GM18907 (cell line): ENCODE measurements at regions not wholly inside any gene's neighbourhood (a gene's known extent, or its start where the extent isn't known, plus 50 kb on each side); places are given as distances from the start of the nearest gene placed in this dataset.

ENCODE experiments used
- ATAC-seq: cut with Tn5 transposase; IDR thresholded peaks from one replicate; pipeline ENCODE4 v1.9.1; 2021; ENCODE audit warnings: mild to moderate bottlenecking, moderate library complexity; ENCODE audit not compliant: unreplicated experiment

DNA sequence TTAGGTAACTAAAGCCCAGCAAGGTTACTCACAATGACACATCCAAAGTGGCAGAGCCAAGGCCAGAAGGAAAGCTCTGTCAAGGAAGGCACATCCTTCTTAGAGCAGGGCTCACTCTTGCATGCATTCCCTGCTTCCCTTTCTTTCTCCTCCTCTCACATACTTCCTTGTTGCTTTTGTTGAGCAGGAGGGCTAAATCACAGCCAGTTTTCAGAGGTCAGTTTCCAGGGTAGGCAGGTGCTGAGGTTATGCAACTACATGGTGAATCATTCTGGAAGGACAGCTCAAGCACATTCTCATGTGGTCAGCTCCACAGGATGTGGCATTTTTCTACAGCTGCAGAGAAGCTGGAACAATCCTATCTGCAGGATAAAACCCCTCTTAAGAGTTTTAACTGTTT lies 275.6 kb downstream of the ZNF621 start:
- no peak for ATAC-seq

DNA sequence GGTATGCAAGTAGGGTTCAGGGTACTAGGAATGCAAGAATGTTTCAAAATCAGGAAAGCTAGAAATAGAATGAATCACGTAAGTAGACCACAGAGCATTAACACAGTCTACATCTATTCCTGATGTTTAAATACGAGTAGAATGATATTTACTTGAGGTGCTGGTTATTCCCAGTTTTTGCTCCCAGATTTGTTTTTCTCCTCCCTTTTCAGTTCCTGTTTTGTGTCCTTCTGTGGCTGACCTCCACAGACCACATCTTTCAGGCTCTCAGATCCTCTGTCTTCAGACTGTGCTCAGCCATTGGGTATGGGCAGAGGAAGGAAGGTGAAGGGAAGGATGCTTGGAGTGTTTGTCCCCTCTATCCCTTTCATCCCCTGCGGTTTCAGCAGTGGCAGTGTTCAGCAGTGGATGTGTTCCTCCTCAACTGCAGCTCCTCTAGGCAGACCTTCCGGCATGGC lies 276.6 kb downstream of the ZNF621 start:
- ATAC-seq = no peak

DNA sequence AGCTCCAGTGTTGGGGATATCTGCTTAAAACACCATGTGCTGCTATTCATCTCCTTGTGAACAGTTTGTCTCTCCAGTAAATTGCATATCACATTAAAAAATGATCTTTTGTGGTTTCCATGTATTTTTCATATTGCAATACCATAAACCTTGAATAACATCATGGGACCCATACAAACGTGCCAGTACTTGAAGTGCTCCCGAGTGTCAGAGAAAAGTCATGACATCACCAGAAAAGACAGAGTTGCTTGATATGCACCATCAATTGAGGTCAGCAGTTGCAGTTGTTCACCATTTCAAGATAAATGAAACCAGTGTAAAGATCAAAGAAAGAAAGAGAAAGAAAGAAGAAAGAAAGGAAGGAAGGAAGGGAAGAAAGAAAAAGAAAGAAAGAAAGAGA lies 278.6 kb downstream of the ZNF621 start:
- ATAC-seq = no peak

DNA sequence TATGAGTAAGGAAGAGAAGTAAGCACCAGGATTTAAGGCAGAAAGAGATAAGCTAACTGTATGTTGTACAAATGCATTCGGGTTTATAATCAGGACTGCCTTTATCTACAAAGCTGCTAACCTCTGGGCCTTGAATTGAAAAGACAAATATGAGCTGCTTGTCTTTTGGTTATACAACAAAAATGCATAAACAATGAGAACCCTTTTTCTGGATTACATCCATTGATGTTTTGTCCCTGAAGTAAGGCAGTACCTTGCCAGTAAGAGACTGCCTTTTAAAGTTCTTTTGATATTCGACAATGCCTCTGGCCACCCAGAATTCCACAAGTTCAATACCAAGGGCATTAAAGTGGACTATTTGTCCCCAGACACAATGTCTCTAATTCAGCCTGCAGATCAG lies 280.7 kb downstream of the ZNF621 start:
- no peak for ATAC-seq

- no peak for ATAC-seq
These were observed 286.1 kb downstream of the ZNF621 start for GRCh38 chr3:40810813-40811212.

- ATAC-seq = no peak
These were observed 292.3 kb downstream of the ZNF621 start for GRCh38 chr3:40817017-40817416.

- ATAC-seq = no peak
These were observed 296.6 kb downstream of the ZNF621 start for GRCh38 chr3:40821315-40821714.

- ATAC-seq = no peak
These were observed 302.5 kb downstream of the ZNF621 start for GRCh38 chr3:40827226-40827625.

DNA sequence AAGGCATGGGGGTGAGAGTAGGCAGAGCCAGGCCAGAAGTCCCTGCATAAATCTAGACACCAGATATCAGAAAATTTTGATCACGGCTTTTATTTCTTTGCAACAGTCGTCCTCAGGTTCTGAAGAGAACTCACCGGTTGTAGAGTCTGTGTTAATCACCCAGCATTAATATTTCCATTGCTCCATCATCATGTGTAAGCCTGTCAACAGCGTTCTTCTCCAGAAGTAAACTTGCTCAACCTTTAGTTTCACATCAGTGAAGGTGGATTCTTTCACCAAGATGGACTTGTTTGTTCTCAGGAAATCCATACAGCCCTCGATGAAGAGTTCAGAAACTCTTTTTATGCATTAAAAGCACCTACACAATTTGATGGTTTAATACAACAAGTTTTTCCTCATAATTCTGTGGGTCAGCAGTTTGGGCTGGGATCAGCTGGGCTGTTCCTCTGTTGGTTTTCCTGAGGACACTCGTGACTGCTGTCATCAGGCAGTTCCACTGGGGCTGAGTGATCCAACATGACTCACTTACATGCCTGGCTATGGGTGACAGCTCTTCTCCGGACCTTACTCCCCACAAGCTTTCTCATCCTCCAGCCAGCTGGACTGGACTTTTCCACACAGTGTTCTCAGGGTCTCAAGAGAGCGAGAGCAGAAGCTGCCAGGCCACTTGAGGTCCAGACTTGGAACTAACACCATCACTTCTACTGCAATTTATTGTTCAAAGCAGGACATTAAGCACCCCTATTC lies 303.4 kb downstream of the ZNF621 start:
- ATAC-seq = no peak

GRCh38 chr3:40828741-40829415 lies 304.1 kb downstream of the ZNF621 start:
- no peak for ATAC-seq

- no peak for ATAC-seq
These were observed 305.1 kb downstream of the ZNF621 start for GRCh38 chr3:40829876-40830275.

- no peak for ATAC-seq
These were observed 312.5 kb downstream of the ZNF621 start for GRCh38 chr3:40837300-40837699.

- no peak for ATAC-seq
These were observed 316.4 kb downstream of the ZNF621 start for GRCh38 chr3:40841131-40841530.

DNA sequence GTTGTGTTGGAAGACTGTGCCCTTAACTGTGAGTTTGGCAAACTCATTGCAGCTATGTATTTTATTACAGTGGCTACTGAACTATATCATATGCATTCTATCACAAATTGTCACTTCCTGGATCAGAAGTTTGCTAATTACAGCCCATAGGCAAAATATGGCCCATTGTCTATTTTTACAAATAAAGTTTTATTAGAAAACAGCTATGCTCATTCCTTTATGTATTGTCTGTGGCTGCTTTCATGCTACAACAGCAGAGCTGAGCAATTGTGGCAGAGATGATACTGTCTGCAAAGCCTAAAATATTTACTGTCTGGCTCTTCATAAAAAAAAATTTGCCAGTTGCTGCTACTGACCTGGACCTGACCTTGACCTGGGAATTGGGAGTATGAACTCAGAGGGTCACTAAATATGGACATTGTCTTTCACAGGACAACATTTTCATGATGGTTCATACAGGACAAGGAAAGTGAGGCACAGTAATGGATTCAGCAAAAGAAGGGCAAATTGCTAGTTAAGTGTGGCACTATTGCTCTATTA lies 316.9 kb downstream of the ZNF621 start:
- ATAC-seq = no peak

DNA sequence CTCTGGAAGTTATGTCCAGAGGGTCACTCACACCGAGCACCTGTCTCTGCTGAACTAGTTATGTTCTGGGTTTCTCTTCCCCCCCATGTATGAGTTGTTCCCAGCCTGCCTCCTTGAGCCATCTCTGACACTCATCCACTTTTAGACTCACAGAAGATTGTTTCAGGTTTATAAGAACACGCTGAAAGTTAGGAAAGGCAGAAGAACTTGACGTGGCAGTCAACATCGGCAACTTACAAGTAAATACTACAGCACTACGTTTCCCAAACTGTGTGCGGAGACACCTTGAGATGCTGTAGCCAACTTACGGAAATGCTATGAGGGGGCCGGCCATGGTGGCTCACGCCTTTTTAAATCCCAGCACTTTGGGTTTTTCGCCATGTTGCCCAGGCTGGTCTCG lies 318.0 kb downstream of the ZNF621 start:
- ATAC-seq = no peak

DNA sequence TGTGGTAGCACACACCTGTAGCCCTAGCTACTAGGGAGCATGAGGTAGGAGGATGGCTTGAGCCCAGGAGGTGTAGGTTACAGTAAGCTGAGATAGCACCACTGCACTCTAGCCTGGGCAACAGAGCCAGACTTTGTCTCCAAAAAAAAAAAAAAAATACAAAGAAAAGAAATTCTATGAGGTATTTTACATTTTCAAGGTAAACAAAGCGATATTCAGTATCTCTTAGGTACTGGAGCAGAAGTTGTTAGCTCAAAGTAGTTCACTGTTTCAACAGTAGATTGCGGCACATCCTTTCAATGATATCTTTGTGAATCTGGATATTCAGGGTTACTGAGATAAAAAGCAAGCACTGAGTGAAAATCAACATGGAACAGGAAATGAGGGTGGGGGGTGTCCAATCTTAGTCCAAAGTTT lies 318.5 kb downstream of the ZNF621 start:
- ATAC-seq = no peak

- ATAC-seq = no peak
These were observed 319.2 kb downstream of the ZNF621 start for GRCh38 chr3:40843851-40844548.

DNA sequence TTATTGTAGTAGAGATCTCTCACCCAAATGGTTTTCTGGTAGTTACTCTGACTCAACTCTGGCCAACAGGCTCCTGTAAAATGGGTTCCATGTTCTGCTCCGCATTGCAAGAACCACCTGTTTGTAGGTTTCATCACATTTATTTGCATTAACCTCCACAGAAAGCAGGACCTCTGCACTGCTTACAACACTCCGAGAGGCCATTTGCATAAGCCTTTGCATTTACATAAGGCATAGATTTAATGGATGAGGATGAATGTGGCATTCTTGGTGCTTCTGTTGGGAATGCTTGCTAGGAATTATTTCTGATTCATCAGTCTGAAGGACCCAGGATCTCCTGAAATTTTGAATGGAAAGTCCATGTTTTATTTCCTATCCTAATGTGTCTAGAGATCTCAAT lies 320.1 kb downstream of the ZNF621 start:
- no peak for ATAC-seq

- ATAC-seq = no peak
These were observed 320.7 kb downstream of the ZNF621 start for GRCh38 chr3:40845447-40845846.

DNA sequence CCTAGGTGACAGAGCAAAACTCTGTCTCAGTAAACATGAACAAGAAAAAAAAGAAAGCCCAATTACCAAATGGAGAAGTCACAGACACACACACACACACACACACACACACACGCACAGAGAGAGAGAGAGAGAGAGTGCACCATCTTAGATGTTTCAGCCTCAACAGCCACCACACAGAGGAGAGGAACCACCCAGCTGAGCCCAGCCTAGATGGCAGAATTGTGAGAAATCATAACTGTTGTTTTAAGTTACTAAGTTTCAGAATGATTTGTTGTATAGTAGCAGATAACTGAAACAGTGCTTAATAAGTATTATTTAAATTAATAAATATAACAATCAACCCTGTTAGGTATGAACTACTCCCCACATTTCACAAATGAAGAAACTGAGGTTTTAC lies 321.2 kb downstream of the ZNF621 start:
- ATAC-seq = no peak

- ATAC-seq = no peak
These were observed 321.7 kb downstream of the ZNF621 start for GRCh38 chr3:40846451-40846850.

DNA sequence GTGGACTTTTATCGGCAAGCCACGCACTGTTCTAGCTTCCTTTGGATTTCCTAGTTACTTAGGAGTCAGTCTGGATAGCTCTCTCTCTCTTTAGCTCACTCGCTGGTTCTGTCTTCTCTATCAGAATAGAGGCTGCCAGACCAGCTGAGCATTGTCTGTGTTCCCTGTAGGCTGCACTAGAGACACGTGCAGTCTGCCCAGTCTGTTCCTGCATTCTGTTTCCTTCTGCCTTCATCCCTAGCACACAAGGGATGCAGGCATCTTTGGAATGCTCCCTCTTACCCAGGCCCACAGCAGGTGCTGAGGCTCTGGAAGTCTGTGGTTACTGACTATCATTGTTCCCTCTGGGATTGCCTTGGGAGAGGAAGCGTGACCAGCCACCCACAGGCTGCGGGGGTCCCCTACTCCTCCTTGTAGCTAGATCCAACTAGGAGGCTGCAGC lies 322.8 kb downstream of the ZNF621 start:
- no peak for ATAC-seq
